CD4-positive, alpha-beta T cell (primary cell): ENCODE measurements at regions not wholly inside any gene's neighbourhood (a gene's known extent, or its start where the extent isn't known, plus 50 kb on each side); places are given as distances from the start of the nearest gene placed in this dataset.

ENCODE experiments used
- ATAC-seq: fragments of 200-7000 bp; cut with Tn5 transposase; one replicate; pipeline ENCODE4 v1.10.0; 2022; ENCODE audit warnings: mild to moderate bottlenecking; ENCODE audit not compliant: poor library complexity
- CTCF ChIA-PET: fragments of 350-600 bp; sonication (Branson Sonifier 250); formaldehyde crosslinking; loops from one replicate; lab custom pipeline; 2021; ENCODE audit warnings: antibody characterized with exemption, inconsistent platforms; lab: Charles Lee
- POLR2A ChIA-PET: fragments of 350-600 bp; sonication (Branson Sonifier 250); formaldehyde crosslinking; loops from one replicate; lab custom pipeline; 2021; ENCODE audit warnings: antibody characterized with exemption, inconsistent platforms; lab: Charles Lee
- DNase-seq, 14 experiments: peaks; one replicate each; pipeline ENCODE4 v3.0.0-alpha.2; 2013 to 2020; ENCODE audit warnings: mixed read lengths in 2 of 14
- H3K27ac ChIP-seq, 2 donors: one replicate each; pipeline versions ENCODE4 v1.5.1 to v1.7.0; 2013; ENCODE audit warnings: low read length in 2 of 2, low read depth in 1 of 2, mild to moderate bottlenecking in 1 of 2
- H3K27me3 ChIP-seq, 2 experiments: 1 replicate in 1 of 2; 2 replicates in 1 of 2; pipeline versions ENCODE4 v1.6.1 to v1.7.0; 2013; ENCODE audit warnings: low read length in 2 of 2, control low read depth in 1 of 2, mild to moderate bottlenecking in 1 of 2, moderate library complexity in 1 of 2; ENCODE audit not compliant: insufficient read depth in 2 of 2, control insufficient read depth in 1 of 2
- H3K36me3 ChIP-seq: one replicate; pipeline ENCODE4 v1.6.1; 2013; ENCODE audit warnings: low read length, control low read depth; ENCODE audit not compliant: insufficient read depth
- H3K4me1 ChIP-seq: one replicate; pipeline ENCODE4 v1.6.1; 2013; ENCODE audit warnings: low read length, control low read depth; ENCODE audit not compliant: insufficient read depth
- H3K4me3 ChIP-seq: one replicate; pipeline ENCODE4 v1.5.1; 2013; ENCODE audit warnings: mild to moderate bottlenecking, low read length, moderate library complexity
- H3K9me3 ChIP-seq, 2 experiments: 1 replicate in 1 of 2; 2 replicates in 1 of 2; pipeline versions ENCODE4 v1.6.1 to v1.7.0; 2013; ENCODE audit warnings: low read length in 2 of 2, mild to moderate bottlenecking in 2 of 2, control low read depth in 1 of 2, moderate library complexity in 1 of 2; ENCODE audit not compliant: control insufficient read depth in 1 of 2, insufficient read depth in 1 of 2
- H3K27ac Mint-ChIP-seq: one replicate; pipeline ENCODE4 v1.8.0; 2020; ENCODE audit warnings: mixed read lengths
- H3K27me3 Mint-ChIP-seq: one replicate; pipeline ENCODE4 v1.8.0; 2021; ENCODE audit warnings: mixed read lengths
- H3K36me3 Mint-ChIP-seq: one replicate; pipeline ENCODE4 v1.8.0; 2021; ENCODE audit warnings: low read depth, mixed read lengths
- H3K4me1 Mint-ChIP-seq: one replicate; pipeline ENCODE4 v1.8.0; 2021; ENCODE audit warnings: low read depth, mixed read lengths
- H3K4me3 Mint-ChIP-seq: one replicate; pipeline ENCODE4 v1.8.0; 2020; ENCODE audit warnings: mild to moderate bottlenecking, mixed read lengths
- H3K9me3 Mint-ChIP-seq: one replicate; pipeline ENCODE4 v1.8.0; 2020; ENCODE audit warnings: mixed read lengths
- intact Hi-C, 2 experiments: fragments of 100-400 bp; cut with DNase I in 1 of 2; cut with micrococcal nuclease in 1 of 2; formaldehyde crosslinking; loops; one replicate each; pipeline versions ENCODE4 v1.15.1 to v1.9.0; 2023 to 2025; cut with DNase I, micrococcal nuclease
- TF ChIP-seq, protein P1 (sequence below): fragments of 200-600 bp; IDR thresholded peaks from one replicate; pipeline ENCODE4 v1.8.0; 2022; ENCODE audit warnings: antibody characterized with exemption, mild to moderate bottlenecking

DNA sequence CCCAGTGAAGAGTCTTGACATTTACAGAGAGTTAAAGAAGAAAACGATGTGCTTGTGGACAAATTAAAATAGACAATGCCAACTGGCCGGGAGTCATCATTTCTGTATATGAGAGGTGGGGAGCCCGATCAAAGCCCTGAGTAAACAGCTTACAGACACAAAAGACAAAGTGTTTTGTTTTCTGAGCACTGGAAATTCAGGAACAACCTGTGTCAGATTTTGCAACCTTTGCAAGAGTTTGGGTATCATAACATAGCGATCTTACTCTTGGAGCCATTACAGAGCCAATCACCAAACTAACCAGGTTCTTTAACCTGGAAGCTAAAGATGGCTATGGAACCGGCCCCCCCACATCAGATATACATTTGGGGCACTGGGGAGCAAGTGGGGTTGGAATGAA lies 101.9 kb upstream of the LRIG1 start:
- Histone ChIP-seq H3K4me1 (peaks cover 18% of the 10 kb centered on the region), H3K4me3 (no peak overlapping the region), H3K36me3 (no peaks in the 10 kb centered on the region), H3K27me3 (peaks cover 0 to 3% of the 10 kb centered on the region in 2 experiments), H3K9me3 (no peaks in the 10 kb centered on the region), H3K27ac (no peak overlapping the region)
- DNase-seq (no peak), ATAC-seq (no peak)
- Mint-ChIP-seq H3K4me1 (peaks cover 35% of the 10 kb centered on the region), H3K36me3 (no peaks in the 10 kb centered on the region), H3K27me3 (no peaks in the 10 kb centered on the region), H3K27ac (no peak overlapping the region), H3K4me3 (no peak overlapping the region), H3K9me3 (no peaks in the 10 kb centered on the region)
- TF ChIP-seq, protein P1, sequence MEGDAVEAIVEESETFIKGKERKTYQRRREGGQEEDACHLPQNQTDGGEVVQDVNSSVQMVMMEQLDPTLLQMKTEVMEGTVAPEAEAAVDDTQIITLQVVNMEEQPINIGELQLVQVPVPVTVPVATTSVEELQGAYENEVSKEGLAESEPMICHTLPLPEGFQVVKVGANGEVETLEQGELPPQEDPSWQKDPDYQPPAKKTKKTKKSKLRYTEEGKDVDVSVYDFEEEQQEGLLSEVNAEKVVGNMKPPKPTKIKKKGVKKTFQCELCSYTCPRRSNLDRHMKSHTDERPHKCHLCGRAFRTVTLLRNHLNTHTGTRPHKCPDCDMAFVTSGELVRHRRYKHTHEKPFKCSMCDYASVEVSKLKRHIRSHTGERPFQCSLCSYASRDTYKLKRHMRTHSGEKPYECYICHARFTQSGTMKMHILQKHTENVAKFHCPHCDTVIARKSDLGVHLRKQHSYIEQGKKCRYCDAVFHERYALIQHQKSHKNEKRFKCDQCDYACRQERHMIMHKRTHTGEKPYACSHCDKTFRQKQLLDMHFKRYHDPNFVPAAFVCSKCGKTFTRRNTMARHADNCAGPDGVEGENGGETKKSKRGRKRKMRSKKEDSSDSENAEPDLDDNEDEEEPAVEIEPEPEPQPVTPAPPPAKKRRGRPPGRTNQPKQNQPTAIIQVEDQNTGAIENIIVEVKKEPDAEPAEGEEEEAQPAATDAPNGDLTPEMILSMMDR, result no peak
- intact Hi-C loops, result no loop called here
- ChIA-PET POLR2A (no interaction called here), CTCF (no interaction called here)

DNA sequence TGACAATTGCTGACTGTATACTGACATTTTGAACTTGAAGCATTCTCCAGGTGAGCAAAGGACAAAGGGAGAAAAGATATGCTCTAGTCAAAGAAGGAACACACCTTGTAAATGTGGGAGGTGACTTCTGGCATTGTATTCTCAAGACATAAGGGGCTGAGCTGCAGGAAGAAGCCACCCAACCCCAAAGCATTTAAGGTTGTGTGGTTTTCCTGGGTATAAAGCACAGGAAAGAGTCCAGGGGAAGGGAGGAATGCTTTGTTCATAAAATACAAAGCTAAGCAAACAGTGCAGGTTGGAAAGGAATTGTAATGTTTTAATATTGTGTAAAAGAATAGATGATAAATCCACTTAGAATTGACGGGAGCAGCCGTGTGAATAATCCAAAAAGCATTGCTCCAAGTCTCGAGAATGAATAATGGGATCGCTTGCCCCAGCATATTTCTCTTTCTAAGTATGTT lies 102.4 kb upstream of the LRIG1 start:
- H3K9me3 ChIP-seq, result no peaks in the 10 kb centered on the region
- H3K4me1 ChIP-seq, result peaks cover 18% of the 10 kb centered on the region
- no peak overlapping the region for H3K4me3 ChIP-seq
- POLR2A ChIA-PET, result no interaction called here
- H3K36me3 ChIP-seq, result no peaks in the 10 kb centered on the region
- TF ChIP-seq, protein P1, result no peak
- Mint-ChIP-seq H3K4me3 (peak overlapping the region; percentile 46), H3K9me3 (no peaks in the 10 kb centered on the region), H3K27me3 (no peaks in the 10 kb centered on the region), H3K27ac (no peak overlapping the region), H3K4me1 (peaks cover 35% of the 10 kb centered on the region), H3K36me3 (no peaks in the 10 kb centered on the region)
- H3K27ac ChIP-seq, result no peak overlapping the region
- intact Hi-C loops, result no loop called here
- ATAC-seq (no peak), DNase-seq (no peak)
- CTCF ChIA-PET, result no interaction called here
- peaks cover 0 to 3% of the 10 kb centered on the region in 2 experiments for H3K27me3 ChIP-seq

DNA sequence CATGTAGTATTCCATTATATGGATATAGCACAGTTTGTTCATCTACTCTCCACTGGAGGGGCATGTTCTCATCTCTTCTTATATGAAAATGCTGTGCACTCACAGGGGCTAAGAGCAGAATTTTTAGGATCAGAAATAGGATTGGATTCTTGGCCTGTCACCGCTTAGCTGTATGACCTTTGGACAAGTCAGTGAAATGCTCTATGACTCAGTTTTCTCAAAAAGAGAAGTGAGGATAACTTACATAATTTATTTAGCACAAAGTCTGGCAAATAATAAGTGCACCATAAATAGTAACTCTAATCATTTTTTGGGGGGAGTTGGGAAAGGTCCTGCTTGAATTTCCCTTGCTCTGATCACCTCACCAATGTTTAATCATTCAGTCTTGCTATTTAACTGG lies 103.7 kb upstream of the LRIG1 start:
- DNase-seq, result no peak
- TF ChIP-seq, protein P1, result no peak
- H3K4me1 Mint-ChIP-seq, result peaks cover 35% of the 10 kb centered on the region
- ATAC-seq, result no peak
- POLR2A ChIA-PET, result no interaction called here
- H3K36me3 Mint-ChIP-seq, result no peaks in the 10 kb centered on the region
- H3K4me3 Mint-ChIP-seq, result no peak overlapping the region
- H3K27ac Mint-ChIP-seq, result no peak overlapping the region
- H3K4me1 ChIP-seq, result peaks cover 18% of the 10 kb centered on the region
- no peak overlapping the region for H3K4me3 ChIP-seq
- H3K27me3 ChIP-seq, result peaks cover 0 to 3% of the 10 kb centered on the region in 2 experiments
- H3K9me3 Mint-ChIP-seq, result no peaks in the 10 kb centered on the region
- H3K36me3 ChIP-seq, result no peaks in the 10 kb centered on the region
- H3K9me3 ChIP-seq, result no peaks in the 10 kb centered on the region
- no peak overlapping the region for H3K27ac ChIP-seq
- CTCF ChIA-PET, result interaction anchor here (0.6 kb wide), 1 partner anchor 60 kb away, joined by 4 read pairs; no protein-coding TSS in a partner anchor
- intact Hi-C loops, result no loop called here
- no peaks in the 10 kb centered on the region for H3K27me3 Mint-ChIP-seq
